ENCODE measurements at regions not wholly inside any gene's neighbourhood (a gene's known extent, or its start where the extent isn't known, plus 50 kb on each side); places are given as distances from the start of the nearest gene placed in this dataset.

GRCh38 chr16:35737076-35737475 lies 2277.7 kb downstream of the TP53TG3F start:
- no peak for DNase-seq

GRCh38 chr16:35741546-35741945 lies 2282.1 kb downstream of the TP53TG3F start:
- DNase-seq: no peak

GRCh38 chr16:35743101-35743692 lies 2283.8 kb downstream of the TP53TG3F start:
- no peak for DNase-seq

GRCh38 chr16:35744084-35744483 lies 2284.7 kb downstream of the TP53TG3F start:
- DNase-seq: no peak

GRCh38 chr16:35744726-35745125 lies 2285.3 kb downstream of the TP53TG3F start:
- DNase-seq: no peak

- no peak for DNase-seq
Measured at GRCh38 chr16:35745191-35745590, 2285.8 kb downstream of the TP53TG3F start.

- DNase-seq: no peak
Measured at GRCh38 chr16:35745821-35746248, 2286.4 kb downstream of the TP53TG3F start.

- DNase-seq: no peak
Measured at GRCh38 chr16:35746281-35746962, 2287.0 kb downstream of the TP53TG3F start.

- DNase-seq: no peak
Measured at GRCh38 chr16:35746963-35747657, 2287.7 kb downstream of the TP53TG3F start.

GRCh38 chr16:35747658-35748455 lies 2288.4 kb downstream of the TP53TG3F start:
- no peak for DNase-seq

- DNase-seq: no peak
Measured at GRCh38 chr16:35748621-35749252, 2289.3 kb downstream of the TP53TG3F start.

- DNase-seq: no peak
Measured at GRCh38 chr16:35749253-35750141, 2290.1 kb downstream of the TP53TG3F start.

- DNase-seq: peak in 1 of 2 donors; percentile 8
Measured at GRCh38 chr16:35750157-35750689, 2290.8 kb downstream of the TP53TG3F start.

- DNase-seq: peak in 1 of 2 donors; percentile 4
Measured at GRCh38 chr16:35750701-35751104, 2291.3 kb downstream of the TP53TG3F start.

GRCh38 chr16:35751191-35751941 lies 2292.0 kb downstream of the TP53TG3F start:
- DNase-seq: no peak

- no peak for DNase-seq
Measured at GRCh38 chr16:35752012-35752772, 2292.8 kb downstream of the TP53TG3F start.

- DNase-seq: no peak
Measured at GRCh38 chr16:35752773-35753558, 2293.6 kb downstream of the TP53TG3F start.

GRCh38 chr16:35753559-35754390 lies 2294.4 kb downstream of the TP53TG3F start:
- DNase-seq: no peak

Data from stimulated activated CD4-positive, alpha-beta T cell treated with anti-CD3 and anti-CD28 coated beads, Interleukin-2, amount 100 ng/mL, for 24 hours (primary cell).